Stimulated activated CD4-positive, alpha-beta T cell treated with anti-CD3 and anti-CD28 coated beads, Interleukin-2, amount 100 ng/mL, for 24 hours (primary cell): ENCODE measurements at regions not wholly inside any gene's neighbourhood (a gene's known extent, or its start where the extent isn't known, plus 50 kb on each side); places are given as distances from the start of the nearest gene placed in this dataset.
"Not testable (repeated sequence)": the region's sequence is repeated elsewhere in the genome, so short reads cannot be mapped to it uniquely, and the experiment has no call there.

Experiments used
- DNase-seq, 2 donors: peaks; one replicate each; pipeline ENCODE4 v3.0.0-alpha.2; 2020

DNA sequence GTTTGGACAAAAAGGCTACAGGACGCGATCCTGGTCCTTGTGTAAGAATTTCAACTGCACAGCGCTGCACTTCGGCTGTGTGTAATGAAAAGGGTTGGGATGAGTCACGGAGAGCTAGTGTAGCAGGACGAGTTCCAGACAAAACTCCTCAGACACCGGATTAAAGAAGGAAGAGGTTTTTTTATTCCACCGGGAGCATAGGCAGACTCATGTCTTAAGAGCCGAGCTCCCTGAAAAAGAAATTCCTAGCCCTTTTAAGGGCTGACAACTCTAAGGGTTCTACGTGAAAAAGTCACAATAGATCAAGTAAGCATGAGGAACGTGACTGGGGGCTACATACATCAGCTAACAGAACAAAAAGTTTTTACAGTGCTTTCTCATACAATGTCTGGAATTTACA, 54.8 kb upstream of the FAM90A1 start:
- not testable (repeated sequence) for DNase-seq

DNA sequence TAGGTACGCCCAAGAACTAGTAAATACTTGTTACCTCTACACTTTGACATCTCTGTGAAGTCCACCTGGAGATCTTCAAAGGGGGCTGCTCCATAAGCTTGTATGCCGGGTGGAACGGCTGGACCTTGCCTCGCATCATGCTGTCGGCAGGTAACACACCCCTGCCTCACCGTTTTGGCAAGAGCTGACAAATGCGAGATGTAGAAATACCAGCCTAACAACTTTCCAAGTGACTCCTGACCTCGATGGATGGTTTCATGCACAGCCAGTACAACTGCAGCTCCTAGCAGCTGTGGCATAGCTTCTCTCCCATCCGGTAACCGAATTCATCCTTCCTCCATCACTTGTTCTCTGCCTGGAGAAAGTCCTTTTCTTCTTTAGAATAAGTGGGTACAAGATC, 58.3 kb upstream of the FAM90A1 start:
- not testable (repeated sequence) for DNase-seq

DNA sequence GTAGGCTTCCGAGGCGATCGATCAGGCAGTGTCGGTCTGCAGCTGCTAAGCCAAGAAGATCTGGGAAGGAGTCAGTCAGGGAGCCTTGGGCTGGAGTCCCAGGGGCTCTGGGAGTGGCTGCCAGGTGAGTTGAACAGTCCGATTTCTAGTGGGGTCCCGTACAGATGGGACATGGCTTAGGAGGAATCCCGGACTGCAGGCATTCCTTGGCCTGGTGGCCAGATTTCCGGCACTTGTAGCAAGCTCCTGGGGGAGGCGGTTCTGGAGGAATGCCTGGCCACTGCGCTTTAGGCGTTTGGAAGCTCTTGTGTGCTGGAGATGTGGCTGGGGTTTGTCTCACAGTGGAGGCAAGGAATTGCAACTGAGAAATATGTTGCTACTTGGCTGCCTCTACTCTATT, 64.3 kb upstream of the FAM90A1 start:
- DNase-seq = not testable (repeated sequence)

DNA sequence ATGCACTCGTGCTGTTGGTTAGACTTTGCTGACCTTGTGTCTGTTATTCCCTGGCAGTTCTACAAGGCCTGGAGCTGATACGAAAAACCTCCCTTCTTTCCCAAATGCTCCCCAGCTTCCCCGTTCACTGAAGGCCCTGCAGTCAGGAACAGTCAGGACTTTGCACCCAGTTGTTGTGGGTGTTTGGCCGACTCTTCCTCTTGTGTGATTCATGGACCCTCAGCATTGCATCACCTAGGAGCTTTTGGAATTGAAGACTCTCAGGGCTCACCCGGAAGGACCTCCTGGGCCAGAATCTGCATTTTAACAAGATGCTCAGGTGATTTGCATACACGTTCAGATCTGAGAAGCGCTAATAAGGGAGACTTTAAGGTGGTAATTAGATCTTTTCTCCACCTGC, 67.2 kb upstream of the FAM90A1 start:
- not testable (repeated sequence) for DNase-seq

DNA sequence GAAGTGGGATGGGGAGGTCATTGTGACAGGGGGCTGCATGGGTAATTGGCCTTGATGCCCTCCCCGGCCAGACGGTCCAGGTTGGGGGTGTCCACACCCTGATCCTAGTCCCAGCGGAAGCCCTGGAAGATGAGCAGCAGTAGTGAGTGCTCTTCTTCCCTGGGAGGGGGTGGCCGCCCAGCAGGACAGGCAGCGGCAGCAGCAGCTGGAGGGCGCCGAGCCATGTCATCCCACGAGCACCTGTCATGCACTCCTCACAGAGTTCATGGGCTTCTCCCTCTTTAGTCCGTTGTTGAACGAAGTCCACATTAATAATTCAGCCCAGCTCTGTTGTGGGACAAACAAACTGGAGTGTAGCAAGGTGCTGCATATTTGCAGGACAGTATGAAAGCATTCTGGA, 81.2 kb upstream of the FAM90A1 start:
- not testable (repeated sequence) for DNase-seq

DNA sequence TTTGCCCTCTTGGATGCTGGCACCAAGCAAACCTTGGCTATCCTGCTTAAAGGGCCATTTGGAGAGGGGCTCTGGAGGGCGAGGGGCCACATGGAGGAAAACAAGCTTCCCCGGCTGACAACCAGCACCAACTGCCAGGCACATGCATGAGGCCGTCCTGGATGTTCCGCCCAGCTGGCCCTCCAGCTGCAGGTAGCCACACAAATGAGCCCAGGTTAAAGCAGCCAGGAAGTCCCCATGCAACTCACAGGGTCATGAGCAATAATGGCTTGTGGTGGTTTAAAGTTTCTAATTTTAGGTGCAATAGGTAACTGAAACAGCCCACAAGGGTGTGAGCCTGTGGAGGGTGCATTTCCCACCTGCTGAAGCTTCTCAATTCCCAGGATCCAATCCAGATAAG, 88.6 kb upstream of the FAM90A1 start:
- not testable (repeated sequence) for DNase-seq

DNA sequence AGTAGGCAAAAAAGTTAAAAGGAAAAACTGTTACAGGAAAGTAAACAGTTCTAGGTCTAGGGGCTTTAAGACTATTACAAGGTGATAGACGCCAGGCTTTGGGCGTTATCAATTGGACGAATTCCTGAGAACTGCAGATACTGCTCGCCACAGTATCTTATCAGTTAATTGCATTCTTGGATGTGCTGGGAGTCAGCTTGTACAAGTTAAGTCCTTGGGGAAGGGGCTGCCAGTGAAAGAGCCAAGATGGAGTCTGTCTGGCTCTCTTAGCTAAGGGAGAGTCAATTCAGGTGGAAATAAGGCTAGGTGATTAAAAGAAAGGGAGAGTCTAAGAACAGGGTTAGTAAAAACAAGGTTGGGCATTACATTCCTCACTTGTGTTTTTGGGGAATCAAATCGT, 90.3 kb upstream of the FAM90A1 start:
- DNase-seq = not testable (repeated sequence)

DNA sequence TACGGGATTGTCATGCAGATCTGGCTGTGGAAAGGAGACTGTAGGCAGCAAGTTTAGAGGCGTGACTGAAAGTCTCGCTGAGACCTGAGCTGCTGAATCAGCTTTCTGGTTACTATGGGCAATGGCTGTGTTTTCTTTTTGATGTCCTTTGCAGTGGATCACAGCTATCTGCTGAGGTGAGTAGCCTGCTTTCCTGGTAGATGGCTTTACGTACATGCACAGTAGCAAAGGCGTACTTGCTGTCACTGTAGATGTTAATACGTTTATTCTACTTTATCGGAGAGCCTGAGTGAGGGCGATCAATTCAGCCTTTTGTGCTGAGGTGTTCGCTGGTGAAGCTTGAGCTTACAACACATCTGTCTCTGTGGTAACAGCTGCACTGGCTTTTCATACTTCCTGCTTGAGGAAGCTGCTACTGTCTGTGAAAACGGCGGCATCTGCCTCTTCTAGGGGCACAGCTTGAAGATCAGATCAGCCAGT, 92.9 kb upstream of the FAM90A1 start:
- DNase-seq = peak; percentile 24 to 41

DNA sequence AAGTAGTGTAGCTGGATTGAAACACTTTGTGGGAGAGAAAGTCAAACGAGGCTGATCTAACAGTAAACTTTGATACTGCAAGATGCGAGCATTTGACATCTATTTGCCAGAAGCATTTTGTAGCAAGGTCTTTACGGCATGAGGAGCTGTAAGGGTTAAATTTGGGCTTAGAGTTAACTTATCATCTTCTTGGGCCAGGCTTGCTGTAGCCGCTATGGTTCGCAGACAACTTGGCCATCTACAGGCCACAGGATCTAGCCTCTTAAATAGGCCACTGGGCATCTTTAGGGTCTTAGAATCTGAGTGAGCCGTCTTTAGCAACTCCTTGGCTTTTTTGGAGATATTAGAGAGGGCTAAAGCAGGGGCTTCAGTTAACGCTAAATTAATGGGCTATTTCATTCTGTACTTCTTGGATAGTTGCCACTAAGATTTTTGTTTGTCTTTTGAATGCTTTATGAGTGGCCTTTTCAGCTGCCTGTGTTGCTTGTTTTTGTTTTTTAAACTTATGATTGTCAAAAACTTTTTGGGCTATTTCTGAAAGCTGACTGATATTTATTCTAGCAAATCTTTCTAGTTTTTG, 93.5 kb upstream of the FAM90A1 start:
- not testable (repeated sequence) for DNase-seq

DNA sequence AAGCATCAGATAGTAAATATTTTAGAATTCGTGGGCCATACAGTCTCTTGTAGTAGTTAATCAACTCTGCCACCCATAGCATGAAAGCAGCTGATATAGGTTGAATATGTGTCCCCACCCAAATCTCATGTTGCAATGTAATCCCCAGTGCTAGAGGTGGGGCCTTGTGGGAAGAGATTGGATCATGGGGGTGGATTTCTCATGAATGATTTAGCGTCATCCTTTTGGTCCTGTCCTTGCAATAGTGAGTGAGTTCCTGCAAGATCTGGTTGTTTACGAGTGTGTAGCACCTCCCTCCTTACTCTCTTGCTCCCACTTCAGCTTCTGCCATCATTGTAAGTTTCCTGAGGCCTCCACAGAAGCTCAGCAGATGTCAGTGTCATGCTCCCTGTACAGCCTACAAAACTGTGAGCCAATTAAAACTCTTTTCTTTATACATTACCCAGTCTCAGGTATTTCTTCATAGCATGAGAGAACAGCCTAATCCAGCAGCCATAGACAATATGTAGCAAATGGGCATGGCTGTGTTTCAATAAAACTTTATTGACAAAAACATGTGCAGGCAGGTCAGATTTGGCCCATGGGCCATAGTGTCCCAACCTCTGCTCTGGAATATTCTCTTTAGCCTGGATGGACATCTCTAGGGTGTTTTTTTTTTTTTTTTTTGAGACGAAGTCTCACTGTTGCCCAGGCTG, 97.9 kb upstream of the FAM90A1 start:
- DNase-seq = not testable (repeated sequence)

DNA sequence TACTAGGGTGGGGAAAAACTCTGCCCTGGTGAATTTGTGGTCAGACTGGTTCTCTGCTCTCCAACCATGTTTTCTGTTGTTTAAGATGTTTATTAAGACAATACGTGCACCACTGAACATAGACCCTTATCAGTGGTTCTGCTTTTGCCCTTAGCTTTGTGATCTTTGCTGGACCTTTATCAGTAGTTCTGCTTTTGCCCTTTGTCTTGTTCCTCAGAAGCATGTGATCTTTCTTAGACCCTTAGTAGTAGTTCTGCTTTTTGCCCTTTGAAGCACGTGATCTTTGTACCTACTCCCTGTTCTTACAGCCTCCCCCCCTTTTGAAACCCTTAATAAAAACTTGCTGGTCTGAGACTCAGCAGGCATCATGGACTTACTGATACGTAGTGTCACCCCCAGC, 101.4 kb upstream of the FAM90A1 start:
- DNase-seq = not testable (repeated sequence)

DNA sequence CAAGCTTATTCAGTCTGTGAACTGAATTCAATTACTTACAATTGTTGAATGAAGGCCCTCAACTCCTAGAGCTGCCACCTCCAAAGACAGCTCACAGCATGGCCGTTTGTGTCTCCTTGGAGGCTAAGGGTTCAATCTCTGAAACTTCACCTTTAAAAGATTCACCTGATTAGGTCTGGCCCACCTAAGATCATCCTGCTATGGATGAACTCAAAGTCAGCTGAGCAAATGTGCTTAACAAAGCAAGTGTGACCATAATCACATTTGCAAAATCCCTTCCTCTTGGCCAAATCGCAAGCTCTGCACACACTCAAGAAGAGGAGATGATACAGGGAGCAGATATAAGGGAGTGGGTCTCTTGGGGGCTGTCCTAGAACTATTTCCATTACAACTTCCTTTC, 105.0 kb upstream of the FAM90A1 start:
- not testable (repeated sequence) for DNase-seq

DNA sequence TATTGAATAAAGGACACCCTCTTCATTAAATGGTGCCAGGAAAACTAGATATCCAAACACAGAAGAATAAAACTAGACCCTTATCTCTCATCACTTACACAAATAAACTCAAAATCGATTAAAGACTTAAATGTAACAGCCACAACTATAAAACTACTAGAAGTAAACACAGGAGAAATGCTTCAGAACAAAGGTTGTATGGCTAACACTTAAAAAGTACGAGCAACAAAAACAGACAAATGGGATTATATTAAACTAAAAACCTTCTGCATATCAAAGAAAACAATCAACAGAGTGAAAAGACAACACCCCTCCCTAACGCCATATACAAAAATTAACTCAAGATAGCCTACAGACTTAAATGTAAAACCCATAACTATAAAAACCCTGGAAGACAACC, 104.7 kb upstream of the CLEC6A start:
- DNase-seq = not testable (repeated sequence)

DNA sequence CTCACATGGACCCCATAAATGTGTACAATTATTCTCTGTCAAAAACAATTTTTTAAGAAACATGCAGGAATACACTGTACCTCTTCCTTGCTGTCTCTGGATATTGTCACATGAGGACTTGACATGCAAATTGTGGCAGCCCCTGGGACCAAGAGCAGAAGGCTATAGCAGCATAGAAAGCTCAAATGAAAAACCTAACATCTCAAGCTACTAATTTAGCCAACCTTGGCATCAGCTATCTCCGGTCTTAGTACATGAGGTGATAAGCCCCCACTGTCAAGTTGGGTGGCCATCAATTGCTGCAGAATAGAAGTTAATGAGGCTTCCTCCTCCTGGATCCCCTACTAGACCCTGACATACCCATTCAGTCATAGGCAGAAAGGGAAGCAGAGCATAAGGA, 101.0 kb upstream of the CLEC6A start:
- not testable (repeated sequence) for DNase-seq

DNA sequence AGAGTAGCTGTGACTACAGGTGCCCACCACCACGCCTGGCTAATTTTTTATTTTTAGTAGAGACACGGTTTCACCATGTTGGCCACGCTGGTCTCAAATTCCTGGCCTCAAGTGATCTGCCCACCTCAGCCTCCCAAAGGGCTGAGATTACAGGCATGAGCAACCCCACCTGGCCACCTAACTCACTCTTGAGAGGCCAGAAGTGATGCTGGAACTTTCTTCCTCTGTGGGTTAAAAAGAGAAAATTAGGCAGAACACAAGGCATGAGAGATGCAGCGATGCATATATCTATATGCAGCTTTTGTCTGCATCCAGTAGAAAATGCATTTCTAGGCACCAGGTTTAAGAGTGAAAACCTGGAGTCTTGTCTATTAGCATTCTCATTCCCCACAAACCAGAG, 100.2 kb upstream of the CLEC6A start:
- not testable (repeated sequence) for DNase-seq

DNA sequence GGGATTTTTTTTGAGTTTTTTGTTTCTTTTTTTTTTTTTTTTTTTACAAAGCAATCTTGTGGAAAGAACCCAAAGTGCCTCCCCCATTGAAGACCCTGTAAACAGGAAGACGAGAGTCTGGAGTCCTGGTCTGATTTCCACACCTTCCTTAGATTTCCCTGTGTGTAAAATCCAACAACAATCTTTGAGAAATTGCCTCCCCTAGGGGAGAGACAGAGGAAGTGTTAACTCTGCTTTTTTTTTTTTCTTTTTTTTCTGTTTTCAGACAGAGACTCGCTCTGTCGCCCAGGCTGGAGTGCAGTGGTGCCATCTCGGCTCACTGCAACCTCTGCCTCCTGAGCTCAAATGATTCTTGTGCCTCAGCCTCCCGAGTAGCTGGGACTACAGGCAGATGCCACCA, 82.0 kb upstream of the CLEC6A start:
- not testable (repeated sequence) for DNase-seq

DNA sequence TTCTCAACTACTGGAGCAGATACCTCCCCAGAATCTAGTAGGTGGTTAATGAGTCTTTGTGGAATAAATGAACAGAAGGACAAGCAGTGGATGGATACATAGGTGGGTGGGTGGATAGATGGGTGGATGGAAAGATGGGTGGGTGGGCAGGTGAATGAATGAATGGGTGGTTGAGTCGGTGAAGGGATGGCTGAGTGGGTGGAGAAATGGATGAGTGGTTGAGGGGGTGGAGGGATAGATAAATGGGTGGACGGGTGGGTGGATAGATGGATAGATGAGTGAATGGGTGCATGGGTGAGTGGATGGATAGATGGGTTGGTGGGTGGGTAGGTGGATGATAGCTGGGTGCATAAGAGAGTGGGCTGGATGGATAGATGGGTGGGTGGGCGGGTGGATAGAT, 80.6 kb upstream of the CLEC6A start:
- DNase-seq = not testable (repeated sequence)

DNA sequence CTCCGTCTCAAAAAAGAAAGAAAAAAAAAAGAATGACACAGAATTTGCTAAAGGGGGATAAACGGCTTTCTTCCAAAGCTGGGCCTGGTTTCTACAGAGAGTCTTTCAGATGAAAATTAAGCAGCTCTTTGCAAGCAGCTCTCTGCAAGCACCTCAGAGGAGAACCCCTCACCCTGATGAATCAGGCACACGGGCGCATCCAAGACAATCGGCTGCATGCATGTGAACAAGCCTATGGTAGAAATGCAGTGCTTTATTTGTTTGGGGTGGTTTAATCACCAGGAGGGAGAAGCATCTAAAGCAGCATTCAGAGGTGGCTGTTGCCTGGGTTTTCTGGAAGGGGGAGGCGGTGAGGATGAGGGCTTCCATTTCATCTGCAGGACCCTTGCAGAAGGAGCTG, 78.0 kb upstream of the CLEC6A start:
- not testable (repeated sequence) for DNase-seq

DNA sequence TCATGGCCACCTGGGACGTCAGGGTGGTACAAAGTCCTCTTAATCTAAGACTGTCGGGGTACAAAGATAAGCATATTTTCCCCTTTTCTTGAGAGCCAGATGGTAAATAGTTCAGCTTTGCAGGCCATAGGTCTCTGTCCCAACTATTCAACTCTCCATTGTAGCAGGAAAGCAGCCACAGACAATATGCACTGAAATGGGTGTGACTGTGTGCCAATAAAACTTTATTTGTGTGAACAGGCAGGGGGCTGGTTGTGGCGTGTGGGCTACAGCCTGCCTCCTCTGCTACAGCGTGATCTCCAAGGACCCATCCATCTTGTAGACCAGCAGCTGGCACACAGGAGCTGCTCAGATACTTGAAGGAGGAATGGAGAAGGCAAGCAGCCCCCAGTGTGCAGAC, 73.2 kb upstream of the CLEC6A start:
- not testable (repeated sequence) for DNase-seq

DNA sequence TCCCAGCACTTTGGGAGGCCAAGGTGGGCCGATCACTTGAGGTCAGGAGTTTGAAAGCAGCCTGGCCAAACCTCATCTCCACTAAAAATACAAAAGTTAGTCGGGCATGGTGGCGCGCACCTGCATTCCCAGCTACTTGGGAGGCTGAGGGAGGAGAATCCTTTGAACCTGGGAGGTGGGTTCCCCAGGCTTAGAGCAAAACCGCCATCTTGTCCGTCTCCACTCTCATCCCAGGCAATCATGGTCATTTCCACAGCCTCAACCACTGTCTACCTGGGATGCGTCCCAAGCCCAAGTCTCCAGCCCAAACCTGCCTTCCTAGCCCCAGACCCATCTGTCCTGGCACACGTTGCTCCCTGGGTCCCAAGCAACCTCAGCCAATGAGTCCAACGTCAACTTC, 71.1 kb upstream of the CLEC6A start:
- DNase-seq = not testable (repeated sequence)

DNA sequence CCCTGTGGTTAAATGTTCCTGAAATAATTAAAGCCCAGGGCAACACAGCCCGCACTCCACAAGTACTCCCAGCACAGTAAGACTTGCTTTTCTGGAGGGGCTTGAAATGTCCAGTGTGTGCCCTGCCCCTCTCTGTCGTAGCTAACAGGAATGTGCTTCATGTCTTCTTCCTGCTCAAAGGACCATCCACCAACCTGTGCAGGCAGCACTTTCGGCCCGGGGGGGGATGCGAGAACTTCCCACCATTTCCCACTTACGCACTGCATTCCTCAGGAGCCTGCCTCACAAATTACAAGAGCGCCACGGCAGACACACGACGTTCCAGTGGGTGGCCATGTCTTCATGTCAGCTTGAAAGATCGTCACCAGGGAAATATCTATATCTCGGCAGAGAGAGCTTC, 70.3 kb upstream of the CLEC6A start:
- not testable (repeated sequence) for DNase-seq

DNA sequence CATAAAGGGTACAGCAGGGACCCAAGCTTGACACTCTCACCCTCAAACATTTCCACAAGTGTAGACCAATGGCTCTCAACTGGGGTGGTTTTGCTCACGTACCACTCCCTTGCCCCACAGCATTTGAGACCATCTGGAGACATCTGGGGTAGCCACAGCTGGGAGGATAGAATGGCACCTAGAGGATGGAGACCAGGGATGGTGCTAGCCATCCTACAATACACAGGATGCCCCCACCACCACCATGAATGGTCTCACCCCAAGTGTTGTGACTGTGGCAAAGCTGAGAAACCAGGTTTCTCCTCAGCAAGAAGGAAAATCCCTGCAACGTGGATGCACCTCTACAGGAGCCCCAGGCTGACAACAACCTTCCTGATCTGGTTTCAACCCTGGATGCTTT, 69.1 kb upstream of the CLEC6A start:
- DNase-seq = not testable (repeated sequence)

DNA sequence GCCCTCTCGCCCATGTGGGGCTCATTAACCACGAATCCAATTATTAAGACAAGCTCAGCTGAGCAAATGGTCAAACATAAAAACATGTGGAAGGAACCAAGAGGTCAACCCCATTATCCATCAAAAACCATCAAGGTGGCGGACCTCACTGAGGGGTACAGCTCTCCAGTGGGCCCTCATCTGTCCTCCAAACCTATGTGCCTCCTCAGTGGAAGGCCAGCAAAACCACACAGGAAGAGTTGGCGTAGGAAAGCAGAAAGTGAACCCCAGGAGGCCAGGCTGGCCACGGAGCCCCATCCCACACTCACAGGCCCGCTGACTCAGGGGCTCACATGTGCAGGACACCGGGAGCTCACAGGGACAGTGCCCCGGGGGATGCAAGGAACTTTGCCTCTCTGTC, 66.5 kb upstream of the CLEC6A start:
- not testable (repeated sequence) for DNase-seq

DNA sequence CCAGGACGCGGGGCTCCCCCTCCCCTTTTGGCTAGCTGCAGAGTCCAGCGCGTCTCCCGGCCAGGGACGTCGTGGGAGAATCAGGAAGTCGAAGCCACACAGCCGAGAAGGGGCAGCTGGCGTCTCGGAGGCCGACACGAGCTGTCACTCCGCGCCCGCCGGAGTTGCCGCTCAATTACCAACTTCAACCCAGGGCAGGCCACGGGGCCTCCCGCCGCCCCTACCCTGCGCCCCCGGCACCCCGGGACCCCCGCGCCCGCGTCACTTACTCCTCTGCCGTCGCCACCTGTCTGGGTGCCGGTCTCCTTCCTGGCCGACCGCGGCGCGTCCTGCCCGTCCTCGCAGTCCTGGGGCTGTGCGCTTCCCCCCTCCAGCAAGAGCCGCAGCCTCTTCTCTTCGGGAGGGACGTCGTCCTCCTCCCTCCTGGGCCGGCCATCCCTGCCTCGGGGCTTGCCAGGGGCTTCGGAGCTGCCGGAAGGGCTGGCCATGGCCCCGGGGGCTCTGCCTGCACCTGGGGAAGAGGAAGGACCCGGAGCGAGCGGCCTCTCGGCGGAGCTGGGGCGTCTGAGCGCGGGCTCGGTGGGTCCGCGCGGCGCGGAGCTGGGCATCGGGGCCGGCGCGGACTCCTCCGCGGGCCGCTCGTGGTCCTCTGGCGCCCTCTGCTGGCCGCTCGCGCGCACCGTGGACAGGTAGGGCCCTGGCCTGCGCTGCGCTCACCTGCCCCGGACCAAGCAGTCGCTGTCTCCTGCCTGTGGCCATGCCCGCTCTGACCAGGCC, 65.6 kb upstream of the CLEC6A start:
- DNase-seq = peak; percentile 78 to 88
